ENCODE measurements at regions not wholly inside any gene's neighbourhood (a gene's known extent, or its start where the extent isn't known, plus 50 kb on each side); places are given as distances from the start of the nearest gene placed in this dataset.

DNA sequence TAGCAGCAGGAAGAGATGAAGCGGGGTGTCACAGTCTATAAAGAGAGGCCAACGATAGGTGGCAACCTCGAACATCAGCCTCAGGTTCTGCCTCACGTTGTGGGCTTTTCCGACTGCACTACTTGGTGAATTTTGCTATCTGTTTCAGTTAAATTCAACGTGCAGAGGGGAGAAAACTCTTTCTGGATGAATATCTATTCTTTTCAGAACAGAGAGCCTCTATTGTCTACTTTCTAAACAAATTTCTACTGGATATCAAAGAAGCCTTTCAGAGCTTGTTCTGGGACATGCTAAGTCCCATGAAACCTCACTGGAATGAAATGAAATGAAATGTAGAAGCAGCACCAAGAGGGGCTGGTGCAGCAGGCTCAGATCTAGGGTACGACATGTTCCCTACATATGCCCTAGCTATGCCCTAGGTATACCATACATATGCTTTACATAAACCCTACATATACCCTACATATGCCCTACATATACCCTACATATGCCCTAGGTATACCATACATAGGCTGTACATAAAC is 116.5 kb upstream of the TRIM2 start:
- TF ChIP-seq EZH2 (IDR thresholded peaks at IDR 0.05; ENCODE audit: low read depth): no peak
- TF ChIP-seq, protein P1, sequence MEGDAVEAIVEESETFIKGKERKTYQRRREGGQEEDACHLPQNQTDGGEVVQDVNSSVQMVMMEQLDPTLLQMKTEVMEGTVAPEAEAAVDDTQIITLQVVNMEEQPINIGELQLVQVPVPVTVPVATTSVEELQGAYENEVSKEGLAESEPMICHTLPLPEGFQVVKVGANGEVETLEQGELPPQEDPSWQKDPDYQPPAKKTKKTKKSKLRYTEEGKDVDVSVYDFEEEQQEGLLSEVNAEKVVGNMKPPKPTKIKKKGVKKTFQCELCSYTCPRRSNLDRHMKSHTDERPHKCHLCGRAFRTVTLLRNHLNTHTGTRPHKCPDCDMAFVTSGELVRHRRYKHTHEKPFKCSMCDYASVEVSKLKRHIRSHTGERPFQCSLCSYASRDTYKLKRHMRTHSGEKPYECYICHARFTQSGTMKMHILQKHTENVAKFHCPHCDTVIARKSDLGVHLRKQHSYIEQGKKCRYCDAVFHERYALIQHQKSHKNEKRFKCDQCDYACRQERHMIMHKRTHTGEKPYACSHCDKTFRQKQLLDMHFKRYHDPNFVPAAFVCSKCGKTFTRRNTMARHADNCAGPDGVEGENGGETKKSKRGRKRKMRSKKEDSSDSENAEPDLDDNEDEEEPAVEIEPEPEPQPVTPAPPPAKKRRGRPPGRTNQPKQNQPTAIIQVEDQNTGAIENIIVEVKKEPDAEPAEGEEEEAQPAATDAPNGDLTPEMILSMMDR (conservative IDR thresholded peaks at IDR 0.05): no peak

Measured in PC-9 (cell line).